AG04450 (cell line): ENCODE measurements at regions not wholly inside any gene's neighbourhood (a gene's known extent, or its start where the extent isn't known, plus 50 kb on each side); places are given as distances from the start of the nearest gene placed in this dataset.

Experiments
- CTCF ChIA-PET: fragments of 300-600, 350-600 bp; formaldehyde crosslinking; extraction: SDS; loops from one replicate; lab custom pipeline; 2022; ENCODE audit warnings: antibody characterized with exemption, inconsistent platforms; lab: Charles Lee
- POLR2A ChIA-PET: fragments of 350-600 bp; formaldehyde crosslinking; extraction: SDS; loops from one replicate; lab custom pipeline; 2021; ENCODE audit warnings: antibody characterized with exemption, inconsistent platforms; lab: Yijun Ruan, JAX
- DNase-seq: peaks from one replicate; pipeline ENCODE4 v3.0.0-alpha.2; 2011; ENCODE audit warnings: low read depth, low spot score
- H3K27ac ChIP-seq: one replicate; pipeline ENCODE4 v1.5.1; 2012; ENCODE audit warnings: low read depth, low read length, control low read depth
- H3K27me3 ChIP-seq: one replicate; pipeline ENCODE4 v1.6.0; 2012; ENCODE audit warnings: low read length; ENCODE audit not compliant: control insufficient read depth, insufficient read depth
- H3K4me3 ChIP-seq: 2 replicates; pipeline ENCODE4 v1.5.1; 2011; ENCODE audit warnings: mild to moderate bottlenecking, low read depth, low read length, control low read depth
- H3K9me3 ChIP-seq: 2 replicates; pipeline ENCODE4 v1.5.1; 2012; ENCODE audit warnings: low read length; ENCODE audit not compliant: control insufficient read depth, insufficient read depth
- CTCF ChIP-seq: IDR thresholded peaks from 2 replicates; pipeline ENCODE4 v1.5.1; 2011; ENCODE audit warnings: low read depth, low read length, control low read depth, inconsistent platforms

- no peak overlapping the region for H3K4me3 ChIP-seq
- no peak overlapping the region for H3K27ac ChIP-seq
- H3K9me3 ChIP-seq: peaks cover 3% of the 10 kb centered on the region; the same call in 1 of the 2 replicates
- CTCF ChIA-PET: no interaction called here
- no peak for DNase-seq
- POLR2A ChIA-PET: no interaction called here
- no peak for TF ChIP-seq CTCF
- no peaks in the 10 kb centered on the region for H3K27me3 ChIP-seq
These were observed 735.2 kb upstream of the GCFC2 start for GRCh38 chr2:76445880-76446279.

GRCh38 chr2:76444732-76445131 is 734.0 kb upstream of the GCFC2 start:
- POLR2A ChIA-PET: no interaction called here
- Histone ChIP-seq H3K27ac (no peak overlapping the region), H3K27me3 (no peaks in the 10 kb centered on the region), H3K9me3 (peaks cover 3% of the 10 kb centered on the region; the same call in 1 of the 2 replicates), H3K4me3 (no peak overlapping the region)
- TF ChIP-seq CTCF: no peak
- DNase-seq: no peak
- CTCF ChIA-PET: no interaction called here

- TF ChIP-seq CTCF: no peak
- ChIA-PET POLR2A (no interaction called here), CTCF (no interaction called here)
- no peak overlapping the region for H3K4me3 ChIP-seq
- no peak overlapping the region for H3K27ac ChIP-seq
- H3K9me3 ChIP-seq: peaks cover 3% of the 10 kb centered on the region; the same call in 1 of the 2 replicates
- DNase-seq: no peak
- no peaks in the 10 kb centered on the region for H3K27me3 ChIP-seq
These were observed 726.8 kb upstream of the GCFC2 start for GRCh38 chr2:76437564-76437963.

- H3K9me3 ChIP-seq: no peaks in the 10 kb centered on the region
- H3K4me3 ChIP-seq: no peak overlapping the region
- no peak for DNase-seq
- H3K27me3 ChIP-seq: no peaks in the 10 kb centered on the region
- no peak overlapping the region for H3K27ac ChIP-seq
- ChIA-PET POLR2A (no interaction called here), CTCF (no interaction called here)
- TF ChIP-seq CTCF: no peak
These were observed 718.7 kb upstream of the GCFC2 start for GRCh38 chr2:76429374-76429773.

- CTCF ChIA-PET: no interaction called here
- TF ChIP-seq CTCF: no peak
- no peaks in the 10 kb centered on the region for H3K9me3 ChIP-seq
- POLR2A ChIA-PET: no interaction called here
- no peak overlapping the region for H3K4me3 ChIP-seq
- H3K27ac ChIP-seq: no peak overlapping the region
- no peak for DNase-seq
- H3K27me3 ChIP-seq: no peaks in the 10 kb centered on the region
These were observed 716.7 kb upstream of the GCFC2 start for GRCh38 chr2:76427452-76427851.
